HG02852 (cell line): ENCODE measurements at regions not wholly inside any gene's neighbourhood (a gene's known extent, or its start where the extent isn't known, plus 50 kb on each side); places are given as distances from the start of the nearest gene placed in this dataset.

Experiments
- ATAC-seq: cut with Tn5 transposase; IDR thresholded peaks from one replicate; pipeline ENCODE4 v1.9.1; 2021; ENCODE audit warnings: mild to moderate bottlenecking, moderate library complexity; ENCODE audit not compliant: unreplicated experiment

- no peak for ATAC-seq
These were observed 55.6 kb upstream of the PPP2R5C start for GRCh38 chr14:101705733-101706508.

DNA sequence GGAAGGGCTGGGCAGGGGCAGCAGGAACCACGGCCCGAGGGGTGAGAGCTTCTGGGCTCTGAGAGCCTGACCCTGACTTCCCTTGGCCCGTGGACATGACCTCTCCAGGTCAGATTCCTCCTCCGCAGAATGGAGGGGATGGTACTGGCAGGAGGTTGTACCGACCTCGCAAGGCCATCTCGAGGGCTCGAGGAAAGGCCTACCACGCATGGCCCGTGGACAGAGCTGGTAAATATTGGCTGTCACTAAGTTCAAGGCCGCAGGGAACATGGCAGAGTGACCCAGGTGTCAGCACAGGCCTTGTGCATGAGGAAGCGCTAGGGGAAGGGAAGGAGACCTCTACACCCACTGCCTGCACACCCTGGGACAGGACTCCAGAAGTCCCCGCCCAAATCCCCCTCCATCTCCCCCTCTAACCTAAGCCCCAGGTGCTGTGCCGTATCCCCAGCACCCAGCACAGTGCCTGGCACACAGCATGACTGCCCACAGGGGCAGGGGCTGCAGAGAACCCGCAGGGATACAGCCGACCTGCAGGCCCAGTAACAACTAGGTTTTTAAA lies 54.9 kb upstream of the PPP2R5C start:
- ATAC-seq = no peak

GRCh38 chr14:101707068-101707842 lies 54.3 kb upstream of the PPP2R5C start:
- ATAC-seq = no peak

GRCh38 chr14:101707863-101708620 lies 53.5 kb upstream of the PPP2R5C start:
- no peak for ATAC-seq

DNA sequence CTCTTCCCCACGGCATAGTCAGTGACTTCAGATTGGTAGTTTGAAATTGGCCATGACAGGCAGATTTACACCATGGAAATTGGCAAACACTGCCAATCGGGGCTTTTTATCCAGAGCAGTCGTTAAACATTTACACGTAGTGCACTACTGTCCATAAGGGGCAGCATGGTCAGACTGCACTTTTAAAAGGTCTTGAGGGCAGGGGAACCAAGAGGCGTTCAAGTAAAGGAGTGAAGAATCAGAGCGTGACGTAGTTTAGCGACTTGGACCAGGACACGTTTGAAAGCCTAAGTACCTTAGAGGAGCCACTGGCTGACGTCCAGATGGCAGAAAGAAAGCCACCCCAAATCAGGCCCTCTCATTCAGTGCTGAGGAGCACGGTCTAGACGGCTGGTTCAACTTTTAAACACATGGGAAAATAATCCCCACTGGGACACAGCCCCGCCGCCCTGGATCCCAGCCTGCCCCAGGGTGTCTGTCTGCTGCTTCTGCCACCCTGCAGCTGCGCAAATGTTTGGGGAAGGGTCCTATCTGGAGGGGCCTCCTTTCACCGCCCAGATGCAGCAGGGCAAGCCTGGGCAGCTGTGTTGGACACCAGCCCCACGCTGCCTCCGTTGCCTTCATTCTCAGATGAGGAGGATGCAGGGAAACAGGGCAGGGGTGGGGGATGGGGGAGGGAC lies 52.5 kb upstream of the PPP2R5C start:
- ATAC-seq = no peak

DNA sequence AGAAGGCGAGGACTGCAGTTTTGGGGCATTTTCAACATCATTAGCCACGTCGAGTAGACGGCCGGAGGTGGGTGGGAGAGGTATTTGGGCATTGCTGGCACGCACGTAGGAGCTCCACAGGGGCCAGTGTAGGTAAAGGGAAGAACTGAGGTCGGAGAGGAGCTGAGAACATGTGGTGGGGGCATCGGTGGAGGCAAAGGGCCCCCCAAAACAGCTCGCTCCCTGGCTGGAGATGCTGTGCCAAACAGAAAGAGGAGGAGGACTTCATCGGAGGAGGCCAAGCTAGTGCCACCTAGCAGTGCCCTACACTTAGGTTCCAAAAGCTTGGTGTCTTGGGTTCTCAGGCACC lies 52.0 kb upstream of the PPP2R5C start:
- no peak for ATAC-seq

- ATAC-seq = no peak
These were observed 51.3 kb upstream of the PPP2R5C start for GRCh38 chr14:101709962-101710931.

DNA sequence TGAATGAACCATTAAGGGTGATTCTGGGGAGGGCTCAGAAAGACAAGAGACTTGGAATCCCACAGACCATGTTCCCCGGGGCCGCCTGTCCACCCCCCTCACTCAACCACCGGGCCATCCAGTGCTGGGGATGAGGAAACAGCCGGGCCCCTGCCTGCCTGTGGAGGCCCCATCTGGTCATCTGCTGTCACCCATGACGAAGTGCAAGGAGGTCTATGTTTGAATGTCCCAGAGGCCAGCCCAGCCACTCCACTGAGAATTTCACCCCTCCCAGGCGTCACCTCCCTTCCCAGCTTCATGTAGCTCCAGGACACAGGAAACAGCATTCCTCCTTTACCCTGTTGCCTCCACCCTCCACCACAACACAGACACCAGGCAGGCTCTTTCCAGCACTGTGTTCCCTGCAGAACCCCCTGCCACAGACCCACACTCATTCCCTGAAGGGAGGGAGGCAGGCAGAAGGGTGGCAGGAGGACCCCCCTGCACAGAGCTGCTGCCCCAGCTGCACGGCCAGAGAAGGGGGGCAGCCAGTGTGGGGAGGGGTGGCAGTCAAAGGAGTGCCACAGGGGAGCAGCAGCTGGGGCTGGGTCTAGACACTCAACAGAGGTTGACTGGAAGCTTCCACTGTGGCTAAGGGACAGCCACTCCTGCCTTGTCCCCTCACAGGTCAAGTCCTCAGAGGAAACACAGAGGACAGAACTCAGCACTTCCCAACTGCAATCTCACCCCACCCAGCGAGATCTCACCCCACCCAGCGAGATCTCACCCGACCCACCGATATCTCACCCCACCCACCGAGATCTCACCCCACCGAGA lies 50.3 kb upstream of the PPP2R5C start:
- no peak for ATAC-seq
